ENCODE measurements at regions not wholly inside any gene's neighbourhood (a gene's known extent, or its start where the extent isn't known, plus 50 kb on each side); places are given as distances from the start of the nearest gene placed in this dataset.

- no peak for TF ChIP-seq CTCF (IDR thresholded peaks at IDR 0.05; ENCODE audit: extremely low read depth in 1 of 2, insufficient read depth in 1 of 2, low read depth in 1 of 2, low read length in 2 of 2)
- no peak for TF ChIP-seq POLR2AphosphoS5 (IDR thresholded peaks at IDR 0.05; ENCODE audit: insufficient read depth, low read depth, low read length)
- no peak for TF ChIP-seq JUN (IDR thresholded peaks at IDR 0.05; ENCODE audit: borderline replicate concordance, insufficient read depth, insufficient read length, low read depth)
- no peak for TF ChIP-seq MAX (IDR thresholded peaks at IDR 0.05; ENCODE audit: insufficient read depth, insufficient read length)
- no peak for TF ChIP-seq EZH2 (IDR thresholded peaks at IDR 0.05; ENCODE audit: borderline replicate concordance, low read depth, low read length, severe bottlenecking)
- no peak for TF ChIP-seq MYC (IDR thresholded peaks at IDR 0.05; ENCODE audit: low read depth, low read length)
Observed at GRCh38 chr1:157302199-157302497, 164.0 kb upstream of the ETV3 start.

Measured in endothelial cell of umbilical vein (primary cell).